H1 (cell line): ENCODE measurements at regions not wholly inside any gene's neighbourhood (a gene's known extent, or its start where the extent isn't known, plus 50 kb on each side); places are given as distances from the start of the nearest gene placed in this dataset.

Experiments used
- CTCF ChIA-PET: fragments of 300-600 bp; sonication (Branson Sonifier 250); formaldehyde crosslinking; loops from one replicate; lab custom pipeline; 2021; ENCODE audit not compliant: partially characterized antibody; lab: Charles Lee
- POLR2A ChIA-PET: fragments of 300-600 bp; sonication (Branson Sonifier 250); formaldehyde crosslinking; loops from one replicate; lab custom pipeline; 2021; ENCODE audit warnings: inconsistent platforms; ENCODE audit not compliant: partially characterized antibody; lab: Charles Lee
- DNase-seq, 2 experiments: peaks; one replicate each; pipeline versions ENCODE4 v3.0.0 to v3.0.0-alpha.2; 2010 to 2022; ENCODE audit warnings: low spot score in 2 of 2, low read depth in 1 of 2, mixed read lengths in 1 of 2
- FAIRE-seq: peaks from 2 replicates; lab custom pipeline; 2011; peaks lifted over from hg19 to GRCh38; lab: Jason Lieb, UNC
- H2AFZ ChIP-seq: 2 replicates; pipeline ENCODE4 v1.8.1; 2012; ENCODE audit warnings: low read length, inconsistent platforms
- H2AK5ac ChIP-seq: 2 replicates; pipeline ENCODE4 v1.6.1; 2013; ENCODE audit warnings: low read depth, low read length
- H2BK120ac ChIP-seq: replicated peaks from 2 replicates; pipeline ENCODE3; 2013; ENCODE audit warnings: low read depth, low read length, inconsistent platforms
- H2BK12ac ChIP-seq: 2 replicates; pipeline ENCODE4 v1.6.1; 2013; ENCODE audit warnings: low read depth, low read length
- H2BK15ac ChIP-seq: 2 replicates; pipeline ENCODE4 v1.6.1; 2013; ENCODE audit warnings: low read length
- H2BK20ac ChIP-seq: 2 replicates; pipeline ENCODE4 v1.6.1; 2013; ENCODE audit warnings: low read length
- H2BK5ac ChIP-seq: 2 replicates; pipeline ENCODE4 v1.6.1; 2013; ENCODE audit warnings: low read depth, low read length
- H3K14ac ChIP-seq: 2 replicates; pipeline ENCODE4 v1.6.1; 2013; ENCODE audit warnings: inconsistent platforms; ENCODE audit not compliant: insufficient read length
- H3K18ac ChIP-seq: 2 replicates; pipeline ENCODE4 v1.6.1; 2013; ENCODE audit warnings: low read length; ENCODE audit errors: extremely low read depth
- H3K23ac ChIP-seq: 2 replicates; pipeline ENCODE4 v1.6.1; 2013; ENCODE audit warnings: inconsistent platforms; ENCODE audit not compliant: insufficient read length
- H3K23me2 ChIP-seq: 2 replicates; pipeline ENCODE4 v1.6.1; 2013; ENCODE audit warnings: low read depth, low read length
- H3K27ac ChIP-seq: 2 replicates; pipeline ENCODE4 v1.6.1; 2011; ENCODE audit warnings: low read depth, low read length, inconsistent platforms
- H3K27me3 ChIP-seq, 4 experiments: replicated peaks in 1 of 4; 1 replicate in 1 of 4; 2 replicates in 3 of 4; pipeline versions ENCODE4 v1.6.1 to v1.8.1; 2011 to 2013; ENCODE audit warnings: low read length in 3 of 4, mild to moderate bottlenecking in 3 of 4, inconsistent platforms in 2 of 4, mixed read lengths in 2 of 4, moderate library complexity in 1 of 4; ENCODE audit not compliant: control insufficient read depth in 3 of 4, insufficient read depth in 3 of 4; ENCODE audit errors: extremely low read depth in 1 of 4
- H3K36me3 ChIP-seq, 4 experiments: 2 replicates each; pipeline versions ENCODE4 v1.6.1 to v1.8.1; 2011 to 2013; ENCODE audit warnings: mild to moderate bottlenecking in 4 of 4, low read length in 3 of 4, moderate library complexity in 2 of 4, control low read depth in 1 of 4, inconsistent platforms in 1 of 4; ENCODE audit not compliant: insufficient read depth in 4 of 4, control insufficient read depth in 2 of 4
- H3K4ac ChIP-seq: replicated peaks from 2 replicates; pipeline ENCODE3; 2013; ENCODE audit warnings: low read length, low read depth, mixed read lengths, inconsistent platforms; ENCODE audit not compliant: insufficient read length
- H3K4me1 ChIP-seq, 4 experiments: replicated peaks in 1 of 4; 1 replicate in 1 of 4; 2 replicates in 3 of 4; pipeline versions ENCODE4 v1.6.1 to v1.8.1; 2011 to 2013; ENCODE audit warnings: low read length in 3 of 4, inconsistent platforms in 2 of 4, mixed read lengths in 1 of 4; ENCODE audit not compliant: insufficient read depth in 4 of 4, control insufficient read depth in 3 of 4
- H3K4me2 ChIP-seq, 2 experiments: 2 replicates each; pipeline versions ENCODE4 v1.6.1 to v1.8.1; 2011 to 2013; ENCODE audit warnings: low read depth in 2 of 2, low read length in 2 of 2, control low read depth in 1 of 2, inconsistent platforms in 1 of 2, mild to moderate bottlenecking in 1 of 2; ENCODE audit not compliant: insufficient read depth in 1 of 2
- H3K4me3 ChIP-seq, 4 experiments: fragments of 200-600, 300-600 bp in 1 of 4; sonication (generic), shearing (Covaris generic), sonication (Bioruptor Twin) in 1 of 4; 2 replicates each; pipeline versions ENCODE4 v1.5.1 to v1.8.1; 2011 to 2016; ENCODE audit warnings: low read length in 4 of 4, low read depth in 3 of 4, control low read depth in 2 of 4, inconsistent platforms in 2 of 4, mild to moderate bottlenecking in 2 of 4, mixed read lengths in 1 of 4, moderate library complexity in 1 of 4; ENCODE audit not compliant: insufficient read depth in 2 of 4; ENCODE audit errors: extremely low read depth in 1 of 4
- H3K56ac ChIP-seq: replicated peaks from 2 replicates; pipeline ENCODE3; 2013; ENCODE audit warnings: low read depth, mild to moderate bottlenecking, mixed read lengths, low read length, inconsistent platforms; ENCODE audit not compliant: insufficient read length
- H3K79me1 ChIP-seq: 2 replicates; pipeline ENCODE4 v1.6.1; 2013; ENCODE audit warnings: low read depth, low read length, control low read depth
- H3K79me2 ChIP-seq, 2 experiments: 2 replicates each; pipeline versions ENCODE4 v1.6.1 to v1.8.1; 2012 to 2013; ENCODE audit warnings: low read length in 2 of 2, mild to moderate bottlenecking in 2 of 2, inconsistent platforms in 1 of 2; ENCODE audit not compliant: insufficient read depth in 2 of 2, control insufficient read depth in 1 of 2
- H3K9ac ChIP-seq, 4 experiments: replicated peaks in 1 of 4; 1 replicate in 1 of 4; 2 replicates in 3 of 4; pipeline versions ENCODE4 v1.6.1 to v1.8.1; 2011 to 2013; ENCODE audit warnings: low read depth in 3 of 4, low read length in 3 of 4, control low read depth in 2 of 4, mild to moderate bottlenecking in 2 of 4, moderate library complexity in 2 of 4, inconsistent platforms in 1 of 4; ENCODE audit errors: extremely low read depth in 1 of 4
- H3K9me3 ChIP-seq, 2 experiments: 2 replicates each; pipeline versions ENCODE4 v1.6.1 to v1.8.1; 2012 to 2013; ENCODE audit warnings: mild to moderate bottlenecking in 2 of 2, moderate library complexity in 2 of 2, control low read depth in 1 of 2, inconsistent platforms in 1 of 2, low read depth in 1 of 2, low read length in 1 of 2, mixed read lengths in 1 of 2; ENCODE audit not compliant: insufficient read depth in 2 of 2
- H4K20me1 ChIP-seq, 2 experiments: replicated peaks in 1 of 2; 2 replicates each; pipeline versions ENCODE3 to v1.8.1; 2011 to 2013; ENCODE audit warnings: inconsistent platforms in 2 of 2, low read length in 2 of 2, mild to moderate bottlenecking in 1 of 2; ENCODE audit not compliant: insufficient read depth in 2 of 2, control insufficient read depth in 1 of 2
- H4K5ac ChIP-seq: 2 replicates; pipeline ENCODE4 v1.6.1; 2013; ENCODE audit warnings: low read length, low read depth, mixed read lengths, inconsistent platforms; ENCODE audit not compliant: insufficient read length
- H4K8ac ChIP-seq: 2 replicates; pipeline ENCODE4 v1.8.0; 2013; ENCODE audit warnings: mild to moderate bottlenecking, moderate library complexity, low read length, inconsistent platforms; ENCODE audit not compliant: insufficient read depth; ENCODE audit errors: extremely low read depth
- H4K91ac ChIP-seq: replicated peaks from 2 replicates; pipeline ENCODE3; 2013; ENCODE audit warnings: low read length, mixed read lengths, inconsistent platforms; ENCODE audit not compliant: insufficient read length
- CHD2 ChIP-seq: IDR thresholded peaks from 2 replicates; pipeline ENCODE4 v1.6.1; 2012; ENCODE audit warnings: low read length, improper control_type of control experiment
- HDAC6 ChIP-seq: IDR thresholded peaks from one replicate; pipeline ENCODE4 v1.7.1; 2012; ENCODE audit warnings: low read depth, mild to moderate bottlenecking, inconsistent platforms, low read length, moderate library complexity
- KDM1A ChIP-seq: fragments of 200-600, 300-600 bp; sonication (generic); IDR thresholded peaks from 2 replicates; pipeline ENCODE4 v1.7.1; 2016; ENCODE audit warnings: mild to moderate bottlenecking, low read length, borderline replicate concordance
- KDM5A ChIP-seq: fragments of 200-600 bp; IDR thresholded peaks from 2 replicates; pipeline ENCODE4 v1.7.1; 2012; ENCODE audit warnings: mild to moderate bottlenecking, low read length, inconsistent platforms, mixed read lengths
- SP1 ChIP-seq: IDR thresholded peaks from 2 replicates; pipeline ENCODE4 v1.6.1; 2011; ENCODE audit warnings: low read depth, low read length
- SUZ12 ChIP-seq: fragments of 200-600 bp; sonication (generic); IDR thresholded peaks from 2 replicates; pipeline ENCODE4 v1.6.1; 2012; ENCODE audit warnings: mild to moderate bottlenecking, inconsistent platforms, low read length, moderate library complexity, mixed read lengths
- TEAD4 ChIP-seq: IDR thresholded peaks from 2 replicates; pipeline ENCODE4 v1.6.1; 2012; ENCODE audit warnings: low read depth, low read length, inconsistent platforms, mixed read lengths
- ZNF274 ChIP-seq: IDR thresholded peaks from 2 replicates; pipeline ENCODE4 v1.7.0; 2012; ENCODE audit warnings: low read length, borderline replicate concordance; ENCODE audit errors: extremely low read depth
- TF ChIP-seq, protein P1 (sequence below): IDR thresholded peaks from 2 replicates; pipeline ENCODE4 v1.6.1; 2012; ENCODE audit warnings: inconsistent platforms

GRCh38 chr17:77010667-77011066 is 130.1 kb upstream of the SEC14L1 start:
- no peak overlapping the region for H3K4me3 ChIP-seq
- CTCF ChIA-PET = interaction anchor here (1.1 to 8.2 kb wide), 5 partner anchors 45 to 298 kb away, joined by 3 to 72 read pairs (median 4); no protein-coding TSS in a partner anchor
- no peak for FAIRE-seq

More at GRCh38 chr17:77010667-77011066, 130.1 kb upstream of the SEC14L1 start:
- Histone ChIP-seq H3K36me3 (no peaks in the 10 kb centered on the region), H3K18ac (no peak overlapping the region), H4K20me1 (no peaks in the 10 kb centered on the region), H3K27ac (no peak overlapping the region), H4K5ac (no peak overlapping the region), H3K9ac (no peak overlapping the region), H2BK15ac (no peak overlapping the region), H3K14ac (no peak overlapping the region), H2BK120ac (no peak overlapping the region), H2BK5ac (no peak overlapping the region), H3K27me3 (0 out of 7 replicates have a peak, but pooled peaks cover 0 to 2% (median 0%) of the 10 kb centered on the region in 4 experiments), H3K4me2 (no peak overlapping the region), H2AFZ (no peak overlapping the region), H4K91ac (no peak overlapping the region), H2BK12ac (no peak overlapping the region), H3K4ac (no peak overlapping the region), H4K8ac (no peak overlapping the region), H3K9me3 (peaks cover 4 to 10% of the 10 kb centered on the region in 2 experiments; a peak in 2 of 4 replicates), H3K4me1 (no peaks in the 10 kb centered on the region), H3K79me1 (no peaks in the 10 kb centered on the region), H2AK5ac (no peak overlapping the region), H2BK20ac (no peak overlapping the region), H3K79me2 (no peaks in the 10 kb centered on the region), H3K23ac (no peak overlapping the region), H3K56ac (no peak overlapping the region), H3K23me2 (no peaks in the 10 kb centered on the region)
- DNase-seq = no peak
- POLR2A ChIA-PET = no interaction called here
- TF ChIP-seq ZNF274 (no peak), KDM1A (no peak), SP1 (no peak), TEAD4 (no peak), KDM5A (no peak), CHD2 (no peak), HDAC6 (no peak), SUZ12 (no peak)
- TF ChIP-seq, protein P1, sequence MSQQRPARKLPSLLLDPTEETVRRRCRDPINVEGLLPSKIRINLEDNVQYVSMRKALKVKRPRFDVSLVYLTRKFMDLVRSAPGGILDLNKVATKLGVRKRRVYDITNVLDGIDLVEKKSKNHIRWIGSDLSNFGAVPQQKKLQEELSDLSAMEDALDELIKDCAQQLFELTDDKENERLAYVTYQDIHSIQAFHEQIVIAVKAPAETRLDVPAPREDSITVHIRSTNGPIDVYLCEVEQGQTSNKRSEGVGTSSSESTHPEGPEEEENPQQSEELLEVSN = no peak
